Smooth muscle cell (in vitro differentiated cells): ENCODE measurements at regions not wholly inside any gene's neighbourhood (a gene's known extent, or its start where the extent isn't known, plus 50 kb on each side); places are given as distances from the start of the nearest gene placed in this dataset.

ENCODE experiments used
- DNase-seq: peaks from one replicate; lab custom pipeline; 2025; ENCODE audit not compliant: unreplicated experiment; lab: John Stamatoyannopoulos, UW
- H2AFZ ChIP-seq: fragments of 200-600 bp; sonication (generic); 2 replicates; pipeline ENCODE4 v1.6.0; 2016; ENCODE audit warnings: antibody characterized with exemption, low read depth, mild to moderate bottlenecking
- H3F3A ChIP-seq: fragments of 200-600 bp; sonication (generic); 2 replicates; pipeline ENCODE4 v1.6.0; 2017; ENCODE audit warnings: antibody characterized with exemption, low read depth
- H3K27ac ChIP-seq: fragments of 200-600 bp; sonication (generic); 2 replicates; pipeline ENCODE4 v1.5.1; 2016; ENCODE audit warnings: low read depth, mild to moderate bottlenecking
- H3K27me3 ChIP-seq: fragments of 200-600 bp; sonication (generic); 2 replicates; pipeline ENCODE4 v1.6.1; 2016; ENCODE audit warnings: low read depth, mild to moderate bottlenecking
- H3K36me3 ChIP-seq: fragments of 200-600 bp; sonication (generic); 2 replicates; pipeline ENCODE4 v1.5.1; 2016; ENCODE audit warnings: low read depth
- H3K4me1 ChIP-seq: fragments of 200-600 bp; sonication (generic); 2 replicates; pipeline ENCODE4 v1.5.1; 2016; ENCODE audit warnings: low read depth
- H3K4me2 ChIP-seq: fragments of 200-600 bp; sonication (generic); 2 replicates; pipeline ENCODE4 v1.6.0; 2016; ENCODE audit warnings: mild to moderate bottlenecking
- H3K4me3 ChIP-seq: fragments of 200-600 bp; sonication (generic); 2 replicates; pipeline ENCODE4 v1.5.1; 2016; ENCODE audit warnings: mild to moderate bottlenecking
- H3K79me2 ChIP-seq: fragments of 200-600 bp; sonication (generic); 2 replicates; pipeline ENCODE4 v1.6.0; 2016; ENCODE audit warnings: low read depth, mild to moderate bottlenecking
- H3K9ac ChIP-seq: fragments of 200-600 bp; sonication (generic); 2 replicates; pipeline ENCODE4 v1.6.0; 2016; ENCODE audit warnings: low read depth
- H3K9me3 ChIP-seq: fragments of 200-600 bp; sonication (generic); replicated peaks from 2 replicates; pipeline ENCODE4 v1.5.1; 2016; ENCODE audit warnings: low read depth
- H4K20me1 ChIP-seq: fragments of 200-600 bp; sonication (generic); 2 replicates; pipeline ENCODE4 v1.6.0; 2016; ENCODE audit warnings: low read depth
- WGBS: methylation state at CpG from one replicate; pipeline ENCODE4 v1.1.7; 2016; ENCODE audit warnings: low lambda C conversion rate; 5-methylcytosine and 5-hydroxymethylcytosine counted together
- TF ChIP-seq, protein P1 (sequence below): fragments of 200-600 bp; sonication (generic); IDR thresholded peaks from 2 replicates; pipeline ENCODE4 v1.5.1; 2017; ENCODE audit warnings: borderline replicate concordance, mild to moderate bottlenecking, antibody characterized with exemption; ENCODE audit not compliant: insufficient read depth, poor library complexity, severe bottlenecking

DNA sequence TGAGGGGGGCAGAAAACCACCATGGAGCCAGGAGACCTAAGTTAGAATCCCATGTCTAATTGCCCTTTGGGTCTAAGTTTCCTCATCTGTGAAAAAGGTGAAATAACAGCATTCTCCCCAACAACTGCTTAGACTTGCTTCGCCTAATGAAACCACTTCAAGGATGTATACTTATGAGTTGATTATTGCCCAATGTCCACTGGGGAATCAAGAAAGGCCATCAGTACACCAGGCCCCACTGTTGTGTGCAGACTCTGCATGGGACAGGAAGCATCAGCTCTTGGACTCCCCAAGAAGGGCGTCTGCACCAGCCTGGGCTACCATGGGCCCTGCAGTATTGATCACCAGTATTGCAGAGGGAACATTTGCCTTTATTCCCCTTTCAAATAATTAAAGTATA is 189.6 kb downstream of the MAFB start:
- H3K4me1 ChIP-seq = peaks cover 1% of the 10 kb centered on the region
- H3K27me3 ChIP-seq = no peaks in the 10 kb centered on the region
- H3K4me2 ChIP-seq = no peak overlapping the region
- no peak overlapping the region for H2AFZ ChIP-seq
- DNase-seq = no peak
- no peaks in the 10 kb centered on the region for H3F3A ChIP-seq
- no peak overlapping the region for H3K9ac ChIP-seq
- no peak overlapping the region for H3K27ac ChIP-seq
- no peaks in the 10 kb centered on the region for H3K79me2 ChIP-seq
- no peak overlapping the region for H3K4me3 ChIP-seq
- H4K20me1 ChIP-seq = no peaks in the 10 kb centered on the region
- no peaks in the 10 kb centered on the region for H3K9me3 ChIP-seq
- no peaks in the 10 kb centered on the region for H3K36me3 ChIP-seq
- 92% methylated on average over 2 of the region's 2 CpGs for WGBS
- TF ChIP-seq, protein P1, sequence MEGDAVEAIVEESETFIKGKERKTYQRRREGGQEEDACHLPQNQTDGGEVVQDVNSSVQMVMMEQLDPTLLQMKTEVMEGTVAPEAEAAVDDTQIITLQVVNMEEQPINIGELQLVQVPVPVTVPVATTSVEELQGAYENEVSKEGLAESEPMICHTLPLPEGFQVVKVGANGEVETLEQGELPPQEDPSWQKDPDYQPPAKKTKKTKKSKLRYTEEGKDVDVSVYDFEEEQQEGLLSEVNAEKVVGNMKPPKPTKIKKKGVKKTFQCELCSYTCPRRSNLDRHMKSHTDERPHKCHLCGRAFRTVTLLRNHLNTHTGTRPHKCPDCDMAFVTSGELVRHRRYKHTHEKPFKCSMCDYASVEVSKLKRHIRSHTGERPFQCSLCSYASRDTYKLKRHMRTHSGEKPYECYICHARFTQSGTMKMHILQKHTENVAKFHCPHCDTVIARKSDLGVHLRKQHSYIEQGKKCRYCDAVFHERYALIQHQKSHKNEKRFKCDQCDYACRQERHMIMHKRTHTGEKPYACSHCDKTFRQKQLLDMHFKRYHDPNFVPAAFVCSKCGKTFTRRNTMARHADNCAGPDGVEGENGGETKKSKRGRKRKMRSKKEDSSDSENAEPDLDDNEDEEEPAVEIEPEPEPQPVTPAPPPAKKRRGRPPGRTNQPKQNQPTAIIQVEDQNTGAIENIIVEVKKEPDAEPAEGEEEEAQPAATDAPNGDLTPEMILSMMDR = no peak

DNA sequence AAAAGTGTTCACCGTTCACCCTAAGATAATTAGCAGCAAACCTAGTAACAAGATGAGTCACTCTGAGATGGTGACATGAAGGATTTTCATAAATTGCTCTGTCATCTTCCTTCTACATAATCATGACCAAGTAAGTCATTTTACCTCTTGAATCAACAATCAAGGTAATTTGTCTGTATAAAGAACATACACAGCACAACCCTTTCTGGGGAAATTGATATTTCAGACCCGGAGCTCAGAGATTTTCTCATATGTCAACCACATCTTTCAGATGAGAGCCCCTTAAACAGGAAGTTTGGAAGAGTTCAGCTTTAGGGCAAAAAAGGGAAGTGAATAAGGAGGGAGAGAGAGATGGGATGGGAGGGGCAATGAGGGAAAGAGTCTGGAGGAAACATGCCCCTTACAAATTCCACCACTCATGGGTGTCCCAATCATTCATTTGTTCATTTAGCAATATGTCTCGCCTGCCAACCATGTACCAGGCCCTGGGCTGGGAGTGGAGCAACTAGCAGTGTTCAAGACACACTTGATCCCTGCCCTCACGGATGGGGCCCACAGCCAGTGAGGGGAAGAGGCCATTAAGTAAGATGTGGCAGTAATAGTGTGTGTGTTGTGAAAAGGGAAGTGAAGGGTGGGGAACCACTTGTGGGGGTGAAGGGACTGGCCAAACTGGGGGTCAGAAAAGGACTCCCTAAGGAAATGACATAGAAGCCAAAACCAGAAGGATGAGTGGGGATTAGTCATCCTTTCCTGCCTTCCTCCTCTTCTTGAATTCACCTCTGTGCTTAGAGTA is 190.9 kb downstream of the MAFB start:
- no peaks in the 10 kb centered on the region for H4K20me1 ChIP-seq
- DNase-seq = no peak
- no peak overlapping the region for H3K4me3 ChIP-seq
- no peaks in the 10 kb centered on the region for H3F3A ChIP-seq
- TF ChIP-seq, protein P1 = no peak
- no peak overlapping the region for H3K27ac ChIP-seq
- no peak overlapping the region for H3K9ac ChIP-seq
- H2AFZ ChIP-seq = no peak overlapping the region
- H3K36me3 ChIP-seq = no peaks in the 10 kb centered on the region
- no peak overlapping the region for H3K4me2 ChIP-seq
- H3K79me2 ChIP-seq = no peaks in the 10 kb centered on the region
- no peaks in the 10 kb centered on the region for H3K27me3 ChIP-seq
- WGBS = 77% methylated on average over 4 of the region's 4 CpGs
- peaks cover 6% of the 10 kb centered on the region for H3K4me1 ChIP-seq
- H3K9me3 ChIP-seq = no peaks in the 10 kb centered on the region

DNA sequence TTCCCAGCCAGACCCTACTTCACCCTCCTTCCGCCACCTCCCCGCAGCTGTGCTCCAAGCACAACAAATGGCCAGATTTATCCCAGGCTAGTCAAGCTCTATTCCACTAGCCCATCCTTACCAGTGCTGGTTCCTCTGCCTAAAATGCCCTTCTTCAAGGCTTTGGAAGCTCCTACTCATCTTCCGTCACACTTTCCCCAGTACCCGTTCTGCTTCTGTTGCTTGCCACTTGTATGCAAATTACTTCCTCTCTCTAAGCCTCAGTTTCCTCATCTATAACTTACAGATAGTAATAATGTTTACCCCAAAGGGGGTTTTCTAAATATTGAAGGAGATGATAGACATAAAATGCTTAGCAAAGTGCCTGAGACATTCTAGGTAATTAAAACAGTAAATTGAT is 193.1 kb downstream of the MAFB start:
- Histone ChIP-seq H3K79me2 (no peaks in the 10 kb centered on the region), H3K9me3 (no peaks in the 10 kb centered on the region)
- WGBS = 69% methylated on average over 4 of the region's 4 CpGs

More for the DNA sequence above, 193.1 kb downstream of the MAFB start:
- Histone ChIP-seq H3K4me3 (no peak overlapping the region), H3K4me2 (no peak overlapping the region), H3K36me3 (no peaks in the 10 kb centered on the region), H3K27ac (no peak overlapping the region), H3K27me3 (no peaks in the 10 kb centered on the region), H3K4me1 (peaks cover 6% of the 10 kb centered on the region), H3F3A (no peaks in the 10 kb centered on the region), H4K20me1 (no peaks in the 10 kb centered on the region), H3K9ac (no peak overlapping the region), H2AFZ (no peak overlapping the region)
- TF ChIP-seq, protein P1 = no peak
- no peak for DNase-seq
